ENCODE measurements at regions not wholly inside any gene's neighbourhood (a gene's known extent, or its start where the extent isn't known, plus 50 kb on each side); places are given as distances from the start of the nearest gene placed in this dataset.

DNA sequence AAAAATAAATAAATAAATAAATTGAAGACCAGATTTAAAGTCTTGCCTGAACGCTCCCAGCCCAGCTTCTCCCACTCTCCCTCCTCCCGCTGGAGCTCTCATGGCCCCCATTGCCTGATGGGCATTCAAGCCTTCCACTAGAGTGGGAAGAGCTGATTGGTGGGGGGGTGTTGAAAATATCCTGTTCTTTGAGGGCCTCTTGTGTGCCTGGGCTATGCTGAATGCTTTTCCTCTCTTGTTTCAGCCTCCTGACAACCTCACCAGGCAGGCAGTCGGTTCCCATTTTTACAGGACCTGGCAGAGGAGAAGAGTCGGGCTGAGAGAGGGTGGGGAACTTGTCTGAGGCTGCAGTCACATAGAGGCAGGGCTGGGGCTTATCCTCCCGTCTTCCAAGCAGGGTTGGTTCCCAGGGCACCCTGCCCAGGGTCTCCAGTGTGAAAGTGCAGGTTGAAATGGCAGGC lies 59.2 kb upstream of the SSBP3 start:
- no peaks in the 10 kb centered on the region for H3K9me3 ChIP-seq
- no peak for DNase-seq
- H3K4me3 ChIP-seq, result no peak overlapping the region
- WGBS, 2 donors, result 43 to 47% methylated on average over 4 to 5 of the region's 5 CpGs
- intact Hi-C loops (cut with DNase I; ENCODE audit: low total_unique reads), result no loop called here
- H3K4me1 ChIP-seq, result peaks cover 5% of the 10 kb centered on the region
- H3K27me3 ChIP-seq, result no peaks in the 10 kb centered on the region
- TF ChIP-seq, protein P1, sequence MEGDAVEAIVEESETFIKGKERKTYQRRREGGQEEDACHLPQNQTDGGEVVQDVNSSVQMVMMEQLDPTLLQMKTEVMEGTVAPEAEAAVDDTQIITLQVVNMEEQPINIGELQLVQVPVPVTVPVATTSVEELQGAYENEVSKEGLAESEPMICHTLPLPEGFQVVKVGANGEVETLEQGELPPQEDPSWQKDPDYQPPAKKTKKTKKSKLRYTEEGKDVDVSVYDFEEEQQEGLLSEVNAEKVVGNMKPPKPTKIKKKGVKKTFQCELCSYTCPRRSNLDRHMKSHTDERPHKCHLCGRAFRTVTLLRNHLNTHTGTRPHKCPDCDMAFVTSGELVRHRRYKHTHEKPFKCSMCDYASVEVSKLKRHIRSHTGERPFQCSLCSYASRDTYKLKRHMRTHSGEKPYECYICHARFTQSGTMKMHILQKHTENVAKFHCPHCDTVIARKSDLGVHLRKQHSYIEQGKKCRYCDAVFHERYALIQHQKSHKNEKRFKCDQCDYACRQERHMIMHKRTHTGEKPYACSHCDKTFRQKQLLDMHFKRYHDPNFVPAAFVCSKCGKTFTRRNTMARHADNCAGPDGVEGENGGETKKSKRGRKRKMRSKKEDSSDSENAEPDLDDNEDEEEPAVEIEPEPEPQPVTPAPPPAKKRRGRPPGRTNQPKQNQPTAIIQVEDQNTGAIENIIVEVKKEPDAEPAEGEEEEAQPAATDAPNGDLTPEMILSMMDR (IDR thresholded peaks at IDR 0.05), result no peak
- TF ChIP-seq POLR2A (IDR thresholded peaks at IDR 0.05), result no peak
- H3K36me3 ChIP-seq (ENCODE audit: low read depth, missing control alignments), result no peaks in the 10 kb centered on the region
- no peak overlapping the region for H3K27ac ChIP-seq

DNA sequence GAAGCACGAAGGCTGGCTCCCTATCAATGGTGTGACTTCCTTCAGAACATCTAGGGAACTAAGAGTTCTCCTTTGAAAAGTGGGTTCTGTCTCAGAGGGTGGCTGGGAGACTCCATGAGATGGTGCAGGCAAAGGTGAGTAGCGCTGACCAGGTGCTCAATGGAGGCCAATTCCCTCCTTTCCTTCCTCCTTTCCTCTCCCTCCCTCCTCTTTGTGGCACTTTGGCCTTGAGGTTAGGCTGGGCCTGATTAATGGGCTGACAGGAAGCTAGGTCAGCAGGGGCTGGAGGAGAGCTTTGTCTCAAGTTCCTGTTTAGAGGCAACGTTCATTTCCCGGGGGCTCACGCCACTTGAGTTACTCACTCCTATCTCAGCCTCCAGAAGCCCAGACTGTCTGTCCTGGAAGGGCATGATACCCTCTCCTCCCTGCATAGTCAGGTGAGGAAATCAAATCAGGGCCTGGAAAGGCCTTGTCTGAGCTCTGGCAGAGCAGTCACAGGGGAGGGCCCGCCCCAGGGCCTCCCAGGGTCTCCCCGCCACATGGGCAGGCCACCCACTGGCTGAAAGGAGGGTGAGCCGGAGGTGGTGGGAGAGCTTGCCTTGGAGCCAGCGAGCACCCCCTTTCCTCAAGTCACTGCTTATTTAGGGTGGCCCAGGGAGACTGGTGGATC lies 58.4 kb upstream of the SSBP3 start:
- H3K4me1 ChIP-seq, result peaks cover 5% of the 10 kb centered on the region
- H3K27ac ChIP-seq, result no peak overlapping the region
- TF ChIP-seq, protein P1 (IDR thresholded peaks at IDR 0.05), result no peak
- no peak for TF ChIP-seq POLR2A (IDR thresholded peaks at IDR 0.05)
- H3K36me3 ChIP-seq (ENCODE audit: low read depth, missing control alignments), result no peaks in the 10 kb centered on the region
- intact Hi-C loops (cut with DNase I; ENCODE audit: low total_unique reads), result no loop called here
- no peak overlapping the region for H3K4me3 ChIP-seq
- H3K27me3 ChIP-seq, result no peaks in the 10 kb centered on the region
- 75 to 84% methylated on average over 9 of the region's 9 CpGs for WGBS, 2 donors
- no peak for DNase-seq
- no peaks in the 10 kb centered on the region for H3K9me3 ChIP-seq

DNA sequence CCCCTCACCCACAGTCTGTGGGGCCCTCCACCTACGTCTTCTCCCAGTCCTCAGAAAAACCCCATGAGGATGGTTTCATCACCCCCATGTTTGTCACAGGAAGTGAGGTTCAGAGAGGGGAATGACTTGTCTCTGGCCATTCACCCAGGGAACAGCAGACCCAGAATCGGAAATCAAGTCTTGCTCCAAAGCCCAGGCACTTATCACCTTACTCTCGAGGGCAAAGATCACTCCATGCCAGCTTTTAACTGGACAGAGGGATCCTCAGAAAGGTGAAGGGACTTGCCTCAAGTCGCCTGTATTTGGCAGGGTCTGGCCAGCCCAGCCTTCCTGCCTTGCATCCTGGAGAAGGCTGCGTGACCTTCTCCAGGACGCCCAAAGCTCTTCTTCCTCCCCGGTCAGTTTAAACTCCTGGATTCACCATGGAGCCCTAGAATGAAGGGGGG lies 57.9 kb upstream of the SSBP3 start:
- no peak for TF ChIP-seq POLR2A (IDR thresholded peaks at IDR 0.05)
- TF ChIP-seq, protein P1 (IDR thresholded peaks at IDR 0.05), result no peak
- H3K27me3 ChIP-seq, result no peaks in the 10 kb centered on the region
- no peak for DNase-seq
- H3K4me1 ChIP-seq, result peaks cover 5% of the 10 kb centered on the region
- H3K27ac ChIP-seq, result no peak overlapping the region
- H3K4me3 ChIP-seq, result no peak overlapping the region
- intact Hi-C loops (cut with DNase I; ENCODE audit: low total_unique reads), result no loop called here
- no peaks in the 10 kb centered on the region for H3K36me3 ChIP-seq (ENCODE audit: low read depth, missing control alignments)
- H3K9me3 ChIP-seq, result no peaks in the 10 kb centered on the region
- WGBS, 2 donors, result 76 to 88% methylated on average over 5 to 7 of the region's 7 CpGs

DNA sequence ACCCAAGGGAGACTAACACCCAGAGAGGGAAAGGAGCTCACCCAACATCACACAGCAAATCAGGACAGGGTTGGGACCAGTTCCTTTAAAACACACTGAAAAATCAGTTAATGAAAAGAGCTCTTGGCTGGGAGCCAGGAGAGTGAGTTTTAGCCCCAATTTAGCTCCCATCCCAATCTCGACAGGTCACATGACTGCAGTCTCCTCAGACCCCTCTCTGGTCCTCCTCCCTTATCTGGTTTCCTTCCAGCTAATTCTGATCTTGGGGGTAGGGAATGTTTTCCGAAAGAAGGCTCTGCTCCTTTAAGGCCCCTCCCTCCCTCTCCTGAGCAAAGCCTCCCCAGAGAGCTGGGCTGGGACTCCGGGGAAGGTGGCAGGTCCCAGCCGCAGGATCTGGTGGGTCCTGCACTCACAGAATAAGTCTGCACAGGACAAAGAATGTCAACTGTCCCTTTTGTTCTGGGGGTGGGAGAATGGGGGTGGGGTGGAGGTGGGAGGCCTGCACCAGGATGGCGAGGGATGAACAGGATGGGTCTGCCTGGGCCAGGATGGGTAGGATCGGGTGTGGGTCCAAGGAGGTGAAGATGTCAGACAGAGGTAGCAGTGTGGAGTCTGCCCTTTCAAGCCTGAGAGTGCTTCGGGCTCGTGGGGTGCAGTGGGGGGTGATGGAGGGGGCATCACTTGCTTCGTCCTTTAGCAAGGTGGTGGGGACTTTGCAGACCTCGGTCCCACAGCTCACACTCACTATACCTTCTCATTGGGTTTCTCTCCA lies 57.3 kb upstream of the SSBP3 start:
- WGBS, 2 donors, result 76% methylated on average over 10 of the region's 10 CpGs

More for the DNA sequence above, 57.3 kb upstream of the SSBP3 start:
- H3K27me3 ChIP-seq, result no peaks in the 10 kb centered on the region
- H3K4me3 ChIP-seq, result no peak overlapping the region
- no peaks in the 10 kb centered on the region for H3K9me3 ChIP-seq
- DNase-seq, result no peak
- H3K36me3 ChIP-seq (ENCODE audit: low read depth, missing control alignments), result no peaks in the 10 kb centered on the region
- peaks cover 5% of the 10 kb centered on the region for H3K4me1 ChIP-seq
- intact Hi-C loops (cut with DNase I; ENCODE audit: low total_unique reads), result no loop called here
- no peak overlapping the region for H3K27ac ChIP-seq
- TF ChIP-seq, protein P1 (IDR thresholded peaks at IDR 0.05), result no peak
- TF ChIP-seq POLR2A (IDR thresholded peaks at IDR 0.05), result no peak

Measured in testis (tissue), 2 donors.